HG02759 (cell line): ENCODE measurements at regions not wholly inside any gene's neighbourhood (a gene's known extent, or its start where the extent isn't known, plus 50 kb on each side); places are given as distances from the start of the nearest gene placed in this dataset.

Source experiments
- ATAC-seq: cut with Tn5 transposase; IDR thresholded peaks from one replicate; pipeline ENCODE4 v1.9.1; 2021; ENCODE audit warnings: mild to moderate bottlenecking, moderate library complexity; ENCODE audit not compliant: unreplicated experiment

DNA sequence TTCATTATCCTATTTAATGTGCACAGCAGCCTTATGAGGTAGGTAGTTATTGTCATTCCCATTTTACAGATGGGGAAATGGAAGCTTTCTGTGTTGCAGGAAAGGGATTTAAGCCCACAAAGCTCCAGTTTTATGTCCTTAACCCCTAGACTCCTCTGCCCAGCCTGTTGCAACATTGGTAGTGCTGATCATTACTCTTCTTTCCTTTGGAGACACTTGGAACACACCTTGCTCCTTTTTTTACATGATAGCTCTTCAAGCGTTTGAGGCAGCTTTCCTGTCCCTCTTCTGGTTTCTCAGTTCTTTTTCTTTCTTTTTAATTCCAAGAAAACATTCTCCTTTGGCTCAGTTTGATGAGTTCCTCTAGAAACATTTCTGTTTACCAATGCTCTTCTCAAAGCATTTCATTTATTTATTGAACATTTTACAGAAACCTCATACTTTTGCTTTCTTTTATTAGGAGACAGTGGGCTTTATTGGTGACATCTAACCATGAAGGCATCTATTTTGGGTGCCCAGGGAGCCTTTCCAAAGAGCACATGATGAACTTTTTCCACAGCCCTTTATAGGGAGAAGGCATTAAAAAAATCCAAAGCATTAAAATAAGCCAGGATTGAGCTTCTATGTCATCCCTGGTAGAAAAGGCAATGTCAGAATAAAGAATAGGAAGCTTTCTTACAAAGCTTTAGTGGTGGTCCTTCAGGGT is 218.0 kb downstream of the TMEM38B start:
- ATAC-seq, result no peak

DNA sequence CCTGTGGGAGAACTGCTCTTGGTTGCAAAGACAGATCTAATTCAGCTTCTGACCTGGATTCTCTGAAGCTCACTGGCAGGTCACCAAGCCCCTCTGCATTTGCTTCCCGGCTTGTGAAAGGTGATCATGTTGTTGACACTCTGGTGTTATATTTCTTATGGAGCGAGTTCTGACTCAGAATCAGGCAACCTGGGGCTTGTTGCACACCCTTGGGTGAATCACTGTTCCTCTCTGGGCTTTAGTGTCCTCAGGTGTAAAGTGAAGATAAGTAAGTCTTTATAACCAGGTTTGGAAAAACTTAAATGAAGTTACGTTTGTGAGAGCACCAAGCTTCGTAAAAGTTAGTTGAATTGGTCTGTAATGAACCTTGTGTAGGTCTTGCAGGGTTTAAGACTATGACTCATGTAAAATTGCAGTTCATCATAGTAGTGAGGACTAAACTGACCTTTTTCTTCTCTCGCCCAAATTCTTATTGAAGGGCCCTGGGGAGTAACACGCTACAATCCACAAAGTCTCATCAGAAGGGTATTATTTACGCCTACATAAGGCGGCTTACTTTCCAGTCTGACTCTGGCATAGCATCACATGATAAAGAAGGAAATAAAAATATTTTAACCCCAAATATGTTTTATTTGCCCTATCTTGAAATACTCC is 218.6 kb downstream of the TMEM38B start:
- ATAC-seq, result no peak

DNA sequence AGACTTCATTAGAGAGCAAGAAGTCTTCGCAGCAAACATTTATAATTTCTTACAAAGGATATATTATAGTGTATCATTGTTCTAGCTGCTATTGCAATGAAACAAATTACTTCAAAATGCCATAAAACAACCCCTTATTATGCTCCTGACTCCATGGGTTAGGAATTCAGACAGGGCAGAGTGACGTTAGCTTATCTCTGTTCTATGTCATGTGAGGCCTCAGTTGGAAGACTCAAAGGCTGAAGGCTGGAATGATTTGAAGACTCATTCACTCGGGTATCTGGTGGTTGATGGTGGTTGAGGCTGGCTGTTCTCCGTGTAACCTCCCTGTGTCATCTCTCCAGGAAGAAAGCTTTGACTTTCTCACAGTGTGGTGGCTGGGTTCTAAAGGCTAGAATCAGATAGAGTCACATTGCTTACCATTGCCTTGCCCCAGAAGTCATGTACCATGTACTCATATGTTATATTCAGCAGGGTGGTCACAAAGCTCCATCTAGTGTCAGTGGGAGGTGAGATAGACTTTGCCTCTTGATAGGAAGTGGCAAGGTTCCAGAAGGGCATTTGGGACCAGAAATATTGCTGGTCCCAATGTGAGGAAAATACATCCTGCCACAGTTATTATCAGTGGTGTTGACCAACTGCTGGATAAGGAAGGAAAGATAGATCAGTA is 226.9 kb downstream of the TMEM38B start:
- ATAC-seq, result no peak

DNA sequence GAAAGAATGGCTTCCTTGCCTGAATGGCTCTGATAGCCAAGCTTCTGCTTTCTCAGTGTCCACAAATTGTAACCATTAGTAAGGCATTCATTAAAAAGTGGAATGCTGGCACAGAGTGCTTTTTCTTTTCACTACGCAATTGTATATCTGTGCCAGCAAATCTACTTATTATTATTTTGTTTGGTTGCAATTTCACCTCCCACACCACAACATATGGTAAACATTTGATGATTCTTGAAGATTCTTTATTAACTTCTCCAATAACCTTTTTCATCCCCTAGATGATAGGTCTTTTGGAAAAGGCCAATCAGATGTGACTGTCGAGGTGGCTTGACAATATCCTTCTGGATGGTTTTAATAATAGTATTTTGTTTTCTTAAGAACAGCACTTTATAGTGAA is 234.1 kb downstream of the TMEM38B start:
- ATAC-seq, result no peak

DNA sequence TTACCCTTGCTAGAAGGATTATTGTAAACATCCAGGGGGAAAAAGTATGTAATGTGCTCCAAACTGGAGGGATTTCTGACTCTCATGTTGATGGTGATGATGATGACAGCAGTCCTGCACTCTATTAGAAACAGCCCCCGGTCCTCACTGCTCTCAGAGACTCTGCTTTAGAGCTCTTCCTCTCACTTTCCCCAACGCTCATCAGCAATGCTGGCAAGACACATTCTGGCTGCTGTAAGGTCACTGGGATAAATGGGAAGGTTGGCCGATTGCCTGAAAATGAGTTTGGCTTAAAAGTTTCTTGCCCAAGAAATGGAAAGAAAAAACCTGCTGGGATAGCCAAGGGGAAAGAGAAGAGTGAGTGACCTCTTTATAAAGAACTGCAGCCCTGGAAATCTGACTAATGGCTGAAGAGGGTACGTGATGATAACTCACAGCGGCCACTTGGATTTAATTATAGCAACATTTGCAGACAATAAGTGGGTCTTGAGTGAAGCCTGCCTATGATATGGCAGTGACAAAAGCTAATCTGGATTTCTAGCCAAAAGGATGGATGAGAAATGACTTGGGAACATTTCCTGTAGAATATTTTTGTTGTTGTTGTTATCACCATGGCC is 235.8 kb downstream of the TMEM38B start:
- no peak for ATAC-seq

DNA sequence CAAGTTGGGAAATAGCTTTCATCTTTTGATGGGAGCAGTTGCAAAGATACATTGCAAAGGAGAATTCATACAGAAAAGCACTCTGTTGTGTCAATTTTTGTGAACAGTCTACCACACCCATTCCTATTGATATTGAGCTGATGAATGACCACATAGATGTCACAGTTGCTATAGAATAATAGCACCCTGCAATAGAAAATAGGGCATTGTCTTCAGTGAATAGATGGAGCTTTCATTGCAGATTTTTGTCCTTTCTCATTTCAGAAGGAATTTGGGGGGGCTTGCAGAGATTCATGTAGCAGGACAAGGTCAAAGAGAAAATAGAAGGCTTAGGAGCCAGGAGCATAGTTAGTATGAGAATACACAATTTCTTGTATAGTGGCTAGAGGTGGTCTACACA is 237.9 kb downstream of the TMEM38B start:
- no peak for ATAC-seq

DNA sequence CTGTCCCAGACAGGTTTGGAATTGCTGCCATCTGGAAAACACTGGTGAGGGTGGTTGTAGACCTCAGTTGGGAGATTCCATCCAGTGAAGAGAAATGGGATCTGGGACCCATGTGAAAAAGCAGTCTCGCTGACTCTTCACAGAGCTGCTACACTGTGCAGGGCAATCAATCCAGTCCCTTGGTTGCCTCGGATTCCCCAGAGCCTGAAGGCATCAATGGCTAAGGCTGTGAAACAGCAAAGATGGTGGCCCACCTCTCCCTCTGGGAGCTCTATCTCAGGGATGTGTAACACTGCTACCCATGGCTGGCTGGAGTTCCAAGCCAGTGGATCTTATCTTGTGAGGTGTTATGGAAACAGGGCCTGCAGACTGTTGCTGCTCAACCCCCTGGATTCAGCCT is 256.1 kb downstream of the TMEM38B start:
- ATAC-seq, result no peak

DNA sequence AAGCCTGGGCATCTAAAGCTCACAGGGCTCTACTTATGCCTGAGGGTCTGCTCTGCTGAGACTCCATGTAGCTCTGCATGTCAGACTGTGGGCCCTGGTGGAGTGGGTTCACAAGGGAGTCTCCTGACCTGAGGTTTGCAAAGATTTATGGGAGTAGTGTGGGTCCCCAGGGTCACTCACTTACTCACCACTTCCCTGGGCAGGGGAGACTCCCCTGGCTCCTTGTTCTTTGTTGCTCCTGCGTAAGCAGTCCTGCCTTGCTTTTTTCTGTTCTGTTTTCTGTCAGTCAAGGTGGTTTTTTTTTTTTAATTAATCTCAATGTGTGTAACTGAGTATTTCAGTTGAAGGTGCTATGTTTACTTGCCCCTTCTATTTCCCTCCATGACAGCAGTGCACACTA is 256.6 kb downstream of the TMEM38B start:
- no peak for ATAC-seq

DNA sequence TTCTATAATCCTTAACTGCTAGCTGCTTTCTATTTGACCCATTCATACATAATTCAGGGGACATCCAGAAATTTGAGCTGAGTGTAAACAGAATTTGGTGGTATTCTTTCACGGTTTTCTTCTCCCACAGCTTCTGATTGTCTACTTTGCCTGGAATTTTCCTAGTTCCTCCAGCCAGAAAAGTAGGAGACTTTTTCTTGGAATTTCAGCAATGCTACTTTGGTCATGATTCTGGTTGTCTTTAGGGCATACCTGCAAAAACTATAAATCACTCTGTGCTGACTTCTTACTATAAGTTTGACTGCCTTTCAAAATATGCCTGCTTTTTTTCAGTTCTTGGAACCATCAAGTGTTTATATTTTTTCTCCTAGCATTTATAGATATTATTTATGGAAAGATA is 260.2 kb downstream of the TMEM38B start:
- ATAC-seq, result no peak

DNA sequence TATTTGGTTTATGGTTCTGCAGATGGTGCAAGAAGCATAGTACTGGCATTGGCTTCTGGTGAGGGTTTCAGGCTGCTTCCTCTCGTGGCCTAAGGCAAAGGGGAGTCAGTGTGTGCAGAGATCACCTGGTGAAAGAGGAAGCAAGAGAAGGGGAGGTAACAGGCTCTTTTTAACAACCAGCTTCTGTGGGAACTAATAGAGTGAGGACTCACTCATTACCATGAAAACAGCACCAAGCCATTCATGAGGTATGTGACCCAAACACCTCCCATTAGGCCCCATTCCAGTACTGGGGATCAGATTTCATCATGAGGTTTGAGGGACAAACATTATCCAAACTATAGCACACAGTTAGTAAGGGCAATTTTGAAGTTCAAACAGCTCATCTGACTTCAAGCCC is 263.5 kb downstream of the TMEM38B start:
- ATAC-seq, result no peak

DNA sequence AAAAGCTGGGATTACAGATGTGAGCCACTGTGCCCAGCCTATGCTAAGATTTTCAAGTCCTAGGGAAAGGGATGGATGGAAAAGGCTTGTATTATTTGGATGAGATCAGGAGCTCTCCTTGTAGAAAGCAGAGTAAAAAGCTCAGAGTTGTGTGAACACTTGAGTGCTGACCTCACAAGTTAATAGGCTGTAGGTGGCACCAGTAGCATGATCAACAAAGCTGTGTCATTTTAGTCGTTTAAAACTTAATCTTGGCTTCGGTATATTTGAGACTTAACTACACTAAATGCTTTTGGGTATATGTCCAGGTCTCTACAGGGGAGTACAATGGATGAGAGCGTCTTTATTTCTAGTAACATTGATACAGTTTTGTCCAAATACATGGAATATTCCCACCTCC is 264.2 kb downstream of the TMEM38B start:
- no peak for ATAC-seq

DNA sequence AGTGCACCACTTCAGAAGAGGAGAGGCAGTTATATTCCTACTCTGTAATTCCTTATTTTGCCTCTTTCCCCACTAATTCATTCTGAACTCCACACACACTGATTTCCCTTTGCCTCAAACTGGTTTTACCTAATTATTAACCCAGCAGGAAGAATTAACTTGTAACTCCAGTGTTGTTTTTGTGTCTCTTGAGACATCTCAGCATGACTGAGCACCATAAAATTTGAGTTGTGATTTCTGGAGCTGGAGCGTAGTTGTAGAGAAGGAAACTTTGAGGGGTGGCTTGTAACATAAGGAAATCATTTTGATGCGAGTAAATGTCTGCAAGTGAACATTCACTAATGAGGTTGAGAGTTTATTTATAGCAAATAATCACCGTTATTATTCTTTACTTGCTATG is 265.2 kb downstream of the TMEM38B start:
- no peak for ATAC-seq

DNA sequence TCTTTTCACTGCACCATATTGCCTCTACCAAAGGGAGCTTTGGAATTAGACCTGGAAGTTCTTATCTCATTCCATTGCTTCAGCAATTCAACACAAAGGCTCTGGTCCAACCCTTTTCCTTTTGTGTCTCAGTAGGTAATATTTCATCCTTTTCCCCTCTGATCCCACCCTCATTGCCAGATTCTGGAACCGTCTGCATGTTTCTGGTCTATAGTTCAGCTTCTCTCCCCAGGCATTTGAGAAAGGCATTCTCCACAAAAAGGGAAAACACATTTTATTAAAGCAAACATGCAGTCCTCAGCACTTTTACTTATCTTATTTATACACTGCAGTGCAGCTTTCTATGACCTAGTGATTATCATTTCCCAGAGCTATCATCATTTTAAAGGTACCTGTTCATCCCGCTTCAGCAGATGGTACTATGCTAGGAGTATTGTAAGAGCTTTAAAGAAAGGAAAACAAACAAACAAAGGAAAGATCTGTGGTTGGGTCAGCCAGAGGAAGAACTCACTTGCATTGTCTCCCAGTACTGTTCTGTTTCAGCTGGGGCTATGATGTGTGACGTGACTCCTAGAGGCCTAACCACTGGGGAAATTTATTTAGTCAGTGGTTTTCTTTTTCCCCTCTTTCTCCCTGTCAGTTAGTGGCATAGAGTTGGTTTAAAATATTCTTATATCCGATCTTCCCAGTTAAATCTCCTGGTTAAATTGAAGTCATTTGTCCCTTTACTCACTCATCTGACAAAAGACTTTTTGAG is 269.2 kb downstream of the TMEM38B start:
- no peak for ATAC-seq

DNA sequence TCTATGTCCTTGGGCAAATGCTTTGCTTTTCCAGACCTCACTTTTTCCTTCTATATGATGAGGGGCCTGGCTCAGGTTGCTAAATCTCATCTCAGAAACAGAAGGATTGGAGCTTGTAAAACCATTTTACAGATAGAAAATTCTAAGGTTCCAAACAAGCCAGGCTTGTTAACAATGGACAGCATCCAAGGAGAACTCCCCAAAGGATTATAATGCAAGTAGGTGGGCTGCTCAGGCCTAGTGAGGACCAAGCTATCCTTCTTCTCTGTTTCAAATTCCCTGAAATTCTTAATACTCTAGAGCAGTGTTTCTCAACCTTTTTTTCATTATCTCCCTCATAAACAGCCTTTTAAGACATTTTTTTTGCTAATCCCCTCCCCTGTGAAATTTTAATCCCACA is 269.8 kb downstream of the TMEM38B start:
- ATAC-seq, result no peak

DNA sequence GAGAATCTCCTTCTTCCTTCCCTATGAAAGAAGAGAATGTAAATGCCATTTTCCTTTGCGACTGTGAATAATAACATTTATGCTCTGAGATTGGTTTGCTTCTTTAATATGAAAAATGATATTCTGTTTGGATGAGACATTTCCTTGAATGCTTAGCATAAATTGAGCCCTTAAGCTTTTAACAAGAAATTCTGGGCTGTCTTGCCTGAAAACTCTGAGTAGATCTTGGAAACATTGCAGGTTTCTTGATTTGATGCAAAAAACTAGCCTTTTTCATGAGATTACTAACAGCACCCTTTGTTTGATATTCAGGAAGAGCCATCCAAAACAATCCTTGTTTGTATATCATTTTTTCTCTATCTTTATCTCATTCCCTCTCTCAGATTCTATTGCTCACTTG is 272.5 kb downstream of the TMEM38B start:
- no peak for ATAC-seq

DNA sequence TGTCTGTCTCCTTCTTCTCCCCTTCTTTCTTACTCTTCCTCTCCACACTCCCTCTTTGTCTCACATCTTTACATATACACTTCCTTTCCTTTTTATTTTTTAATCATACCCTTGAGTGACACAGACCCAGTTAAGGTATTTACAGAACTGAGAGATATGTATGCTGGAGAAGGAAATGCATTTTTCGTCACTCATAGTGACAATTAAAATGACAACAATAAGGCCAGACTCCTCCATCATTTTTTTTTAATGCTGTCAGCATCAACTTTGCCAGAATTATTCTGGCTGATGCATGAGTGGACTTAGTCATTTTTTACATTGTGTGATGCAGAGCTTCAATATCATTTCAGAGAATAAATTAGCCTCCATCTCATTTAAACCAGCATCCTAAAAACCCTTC is 272.9 kb downstream of the TMEM38B start:
- ATAC-seq, result no peak

DNA sequence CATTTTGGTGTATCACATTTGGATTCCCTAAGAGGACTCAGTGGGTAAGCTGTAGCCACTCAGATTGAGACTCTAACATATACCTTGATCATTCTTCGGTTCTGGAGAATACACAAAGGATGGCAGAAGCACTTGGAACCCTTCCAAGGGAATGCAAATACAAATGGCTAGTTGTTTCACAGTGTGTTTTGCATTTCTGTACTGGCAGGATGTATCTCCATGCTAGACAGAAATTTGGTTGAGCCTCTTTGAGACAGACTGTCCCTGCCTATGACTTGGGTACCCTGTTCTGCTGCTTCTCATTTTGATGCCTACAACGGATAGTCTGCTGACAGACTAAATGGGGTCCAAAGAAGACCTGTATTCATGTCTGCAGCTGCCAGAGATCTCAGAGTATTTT is 273.5 kb downstream of the TMEM38B start:
- no peak for ATAC-seq

DNA sequence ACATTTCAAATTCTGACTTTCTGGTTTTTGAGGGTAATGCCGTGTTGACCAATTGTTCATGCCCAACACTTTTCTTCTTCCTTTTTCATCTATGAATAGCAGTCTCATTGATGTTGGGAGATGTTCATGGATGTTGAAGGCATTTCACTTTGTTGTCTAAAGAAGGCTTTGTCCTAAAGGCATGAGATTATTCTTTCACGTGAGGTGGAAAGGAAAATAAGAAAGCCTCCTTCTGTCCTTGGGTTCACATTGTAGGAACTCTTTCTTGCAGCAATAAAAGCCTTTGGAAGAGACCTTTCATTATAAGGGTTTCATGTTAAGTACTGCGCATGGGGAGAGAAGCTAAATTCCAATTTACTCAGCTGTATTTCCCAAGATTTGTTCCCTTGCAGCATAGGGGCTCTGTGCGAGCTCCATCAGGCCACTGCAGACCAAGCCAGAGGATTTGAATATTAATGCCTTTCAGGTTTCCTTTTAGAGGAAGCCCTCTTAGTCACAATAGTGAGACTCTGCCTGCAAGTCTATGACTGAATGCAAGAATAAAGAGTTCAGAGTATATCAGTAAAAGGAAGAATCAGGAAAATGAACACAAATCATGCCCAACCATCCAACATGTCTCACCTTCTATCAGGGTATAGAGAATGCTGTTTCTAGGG is 274.6 kb downstream of the TMEM38B start:
- no peak for ATAC-seq

DNA sequence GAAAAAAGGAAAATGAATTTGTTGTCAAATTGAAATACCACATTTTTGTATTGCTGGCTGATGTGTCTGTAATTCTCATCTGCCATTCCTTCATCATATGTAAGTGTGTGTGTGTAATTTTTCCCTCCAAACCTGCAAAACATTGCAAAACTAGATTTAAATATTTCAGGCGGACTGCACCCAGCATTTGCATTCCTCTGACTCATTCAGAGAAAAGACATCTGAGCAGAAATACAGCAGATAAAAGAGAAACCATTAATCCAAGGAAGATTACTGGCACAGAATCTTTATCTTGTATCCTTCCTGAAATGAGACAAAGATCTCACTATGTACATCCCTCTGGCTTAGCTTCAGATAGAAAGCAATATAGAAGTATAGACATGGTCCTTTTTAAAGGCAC is 275.3 kb downstream of the TMEM38B start:
- ATAC-seq, result no peak

DNA sequence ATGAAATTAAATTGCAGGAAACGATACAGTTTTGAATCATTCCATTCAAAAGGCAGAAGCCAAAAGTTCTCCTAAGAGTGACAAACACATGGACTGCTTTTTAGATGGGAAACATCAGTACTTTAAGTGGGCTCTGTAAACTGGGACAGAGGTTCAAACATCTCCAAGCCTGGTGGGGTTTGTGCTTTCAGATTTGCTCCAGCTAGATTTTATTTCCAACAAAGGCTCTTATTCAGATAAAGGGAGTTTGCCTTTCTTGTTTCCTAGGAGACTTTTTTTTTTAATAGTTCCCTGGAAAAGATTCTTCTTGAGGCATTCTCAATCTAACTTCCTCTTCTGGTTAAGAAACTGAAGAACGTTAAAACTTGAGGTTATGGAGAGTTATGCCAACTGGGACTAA is 277.6 kb downstream of the TMEM38B start:
- ATAC-seq, result no peak
